Amniotic epithelial cell (primary cell): ENCODE measurements at regions not wholly inside any gene's neighbourhood (a gene's known extent, or its start where the extent isn't known, plus 50 kb on each side); places are given as distances from the start of the nearest gene placed in this dataset.

Experiments used
- DNase-seq: peaks from one replicate; pipeline ENCODE4 v3.0.0-alpha.2; 2010; ENCODE audit warnings: low read depth

GRCh38 chr3:159620281-159620680, 368.4 kb upstream of the IL12A start:
- no peak for DNase-seq

- DNase-seq: peak; percentile 80
These were observed 367.8 kb upstream of the IL12A start for GRCh38 chr3:159620873-159621272.

DNA sequence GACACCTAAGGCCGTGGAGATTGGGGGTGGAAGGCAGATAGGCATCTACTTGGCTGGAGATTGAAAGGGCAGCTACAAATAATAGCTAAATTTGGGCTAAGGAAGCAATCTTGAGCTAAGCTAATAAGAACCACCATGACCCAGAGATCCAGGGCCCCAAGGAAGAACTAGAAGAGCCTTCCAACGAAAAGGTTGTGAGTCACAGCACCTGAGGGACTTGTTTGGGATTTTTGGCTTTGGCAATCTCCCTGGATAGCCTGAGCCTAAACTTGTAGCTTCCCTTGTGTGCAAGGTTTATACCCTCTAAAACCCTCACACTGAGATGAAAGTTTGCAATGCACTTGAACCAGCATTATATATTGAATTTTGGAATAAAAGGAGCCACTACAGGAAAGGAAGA, 364.0 kb upstream of the IL12A start:
- no peak for DNase-seq

DNA sequence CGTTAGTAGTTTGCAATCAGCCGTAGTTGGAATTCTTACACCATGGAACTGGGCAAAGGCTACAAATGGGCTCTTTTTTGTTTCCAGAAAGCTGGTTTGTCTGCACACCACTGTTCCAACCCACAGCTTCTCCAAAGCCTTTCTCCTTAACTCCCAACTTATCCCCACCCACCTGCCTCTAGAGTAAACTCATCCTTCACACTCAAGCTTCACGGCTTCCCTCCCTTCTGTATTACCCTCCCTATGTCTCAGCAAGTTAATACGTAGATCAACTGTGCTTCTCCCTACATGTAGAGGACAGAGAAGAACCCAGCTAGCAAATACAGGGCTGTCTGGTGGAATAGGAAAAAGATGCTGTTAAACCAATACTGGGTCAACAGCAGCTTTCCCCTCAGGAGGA, 363.0 kb upstream of the IL12A start:
- DNase-seq: no peak

GRCh38 chr3:159626598-159626997, 362.0 kb upstream of the IL12A start:
- no peak for DNase-seq

- no peak for DNase-seq
These were observed 361.4 kb upstream of the IL12A start for GRCh38 chr3:159627229-159627628.

- DNase-seq: no peak
These were observed 361.0 kb upstream of the IL12A start for GRCh38 chr3:159627634-159628033.

- no peak for DNase-seq
These were observed 359.1 kb upstream of the IL12A start for GRCh38 chr3:159629329-159630084.

DNA sequence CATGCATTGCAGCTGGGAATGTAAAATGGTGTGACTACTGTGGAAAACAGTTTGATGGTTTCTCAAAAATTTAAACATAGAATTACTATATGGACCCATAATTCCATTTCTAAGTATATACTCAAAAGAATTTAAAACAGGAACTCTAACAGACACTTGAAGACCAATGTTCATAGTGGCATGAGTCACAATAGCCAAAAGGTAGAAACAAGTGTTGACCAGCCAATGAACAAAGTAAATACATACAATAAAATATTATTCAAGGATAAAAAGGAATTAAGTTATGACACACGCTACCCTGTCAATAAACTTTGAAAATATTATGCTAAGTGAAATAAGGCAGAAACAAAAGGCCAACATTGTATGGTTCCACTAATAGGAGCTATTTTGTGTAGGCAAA, 357.4 kb upstream of the IL12A start:
- no peak for DNase-seq

DNA sequence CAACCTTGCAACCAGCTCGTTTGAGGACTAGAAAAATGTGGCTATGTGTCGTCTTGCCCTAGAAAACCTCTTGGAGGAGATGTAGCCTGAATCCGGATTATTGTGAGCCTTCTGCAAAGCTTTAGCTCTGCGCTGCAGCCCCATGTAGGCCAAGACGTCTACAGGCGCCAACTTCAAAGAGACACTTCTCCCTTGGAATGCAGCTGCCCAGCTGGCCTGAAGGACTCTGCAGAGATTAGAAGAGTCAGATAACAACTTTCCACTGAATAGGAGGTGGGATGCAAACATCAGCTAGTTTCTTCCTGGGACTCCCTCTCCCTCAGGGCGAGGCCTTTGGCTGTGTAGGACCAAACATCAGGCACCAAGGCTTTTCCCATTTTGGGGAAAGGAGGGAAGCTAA, 356.5 kb upstream of the IL12A start:
- DNase-seq: no peak

- no peak for DNase-seq
These were observed 355.8 kb upstream of the IL12A start for GRCh38 chr3:159632851-159633250.

DNA sequence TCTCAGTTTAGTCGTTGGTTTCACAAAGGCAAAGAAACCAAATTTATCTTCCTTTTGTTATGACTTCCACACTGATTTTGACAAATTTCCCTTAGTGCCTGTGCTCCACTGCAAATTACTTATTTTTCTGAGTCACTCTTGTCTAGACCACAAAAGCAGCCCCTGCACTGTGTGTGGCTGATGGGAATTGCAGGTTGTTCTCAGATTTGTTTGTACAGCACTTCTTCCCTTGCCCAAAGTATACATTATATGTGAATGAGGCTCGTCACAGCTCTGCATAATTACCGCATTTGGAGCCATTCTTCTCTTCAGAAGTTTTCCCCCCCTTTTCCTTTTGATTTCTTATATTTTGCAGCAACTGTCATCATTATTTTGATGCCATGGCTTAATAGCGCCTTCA, 354.2 kb upstream of the IL12A start:
- DNase-seq: peak; percentile 73

DNA sequence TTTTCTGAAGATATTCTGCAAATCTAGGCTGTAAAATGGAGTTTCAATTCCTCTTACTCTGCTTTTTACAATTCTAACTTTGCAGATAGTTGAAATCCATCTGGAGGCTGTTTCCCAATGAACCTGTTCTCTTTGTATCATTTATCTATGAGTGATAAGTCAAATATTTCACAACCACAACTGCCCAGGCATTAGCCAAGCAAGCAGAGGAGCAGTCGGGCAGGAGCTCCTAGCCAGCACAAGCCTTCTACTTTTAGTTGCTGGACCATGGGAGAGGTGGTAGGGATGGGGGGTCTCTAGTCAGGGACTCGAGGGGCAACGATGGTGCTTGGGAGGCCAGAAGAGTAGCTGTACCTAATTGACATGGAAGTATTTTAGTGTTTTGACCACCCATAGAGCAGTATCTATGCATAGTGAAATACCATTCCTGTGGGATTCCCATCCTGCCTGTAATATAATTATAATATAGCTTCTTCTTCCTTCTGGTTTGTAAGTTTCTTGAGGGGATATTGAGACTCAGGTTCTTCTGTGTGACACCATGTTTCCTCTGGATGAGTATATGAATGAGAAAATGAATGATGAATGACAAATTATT, 353.5 kb upstream of the IL12A start:
- DNase-seq: peak; percentile 90

GRCh38 chr3:159637883-159638542, 350.6 kb upstream of the IL12A start:
- DNase-seq: peak; percentile 19

DNA sequence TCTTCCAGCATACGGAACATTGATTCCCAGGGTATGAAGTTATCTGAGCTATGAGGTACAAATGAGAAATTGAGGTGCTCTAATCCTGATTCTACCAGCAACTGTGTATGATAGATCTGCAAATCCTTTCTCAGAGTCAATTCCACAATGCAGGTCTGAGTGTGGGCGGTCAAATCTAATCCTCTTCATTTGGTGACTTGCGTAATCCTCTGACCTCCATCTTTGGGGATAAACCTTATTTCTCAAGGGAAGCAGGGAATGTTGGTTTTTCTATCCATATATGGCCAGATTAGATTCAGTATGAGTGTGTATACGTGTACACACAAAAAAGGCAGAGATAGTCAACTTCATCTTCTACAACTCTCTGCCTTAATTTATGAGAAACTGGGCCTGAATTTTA, 348.4 kb upstream of the IL12A start:
- peak; percentile 79 for DNase-seq

DNA sequence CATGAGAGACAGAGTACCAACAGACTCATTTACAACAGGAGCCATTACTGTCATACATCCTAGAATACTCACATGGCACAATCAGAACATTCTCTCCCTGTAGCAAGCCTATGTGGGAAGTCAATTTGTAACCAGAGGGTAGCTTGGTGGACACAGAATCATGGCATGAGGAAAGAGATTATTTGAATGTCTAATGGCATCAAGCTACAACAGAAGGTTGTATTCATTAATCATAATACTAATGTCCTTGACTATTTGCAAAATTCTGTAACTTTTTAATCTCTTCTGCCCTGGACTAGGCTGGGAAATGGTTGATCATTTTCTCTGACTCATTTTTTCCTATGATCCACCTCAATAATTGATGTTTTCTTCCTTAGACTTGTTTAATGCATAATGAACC, 345.2 kb upstream of the IL12A start:
- no peak for DNase-seq

GRCh38 chr3:159645874-159646273, 342.8 kb upstream of the IL12A start:
- DNase-seq: no peak

DNA sequence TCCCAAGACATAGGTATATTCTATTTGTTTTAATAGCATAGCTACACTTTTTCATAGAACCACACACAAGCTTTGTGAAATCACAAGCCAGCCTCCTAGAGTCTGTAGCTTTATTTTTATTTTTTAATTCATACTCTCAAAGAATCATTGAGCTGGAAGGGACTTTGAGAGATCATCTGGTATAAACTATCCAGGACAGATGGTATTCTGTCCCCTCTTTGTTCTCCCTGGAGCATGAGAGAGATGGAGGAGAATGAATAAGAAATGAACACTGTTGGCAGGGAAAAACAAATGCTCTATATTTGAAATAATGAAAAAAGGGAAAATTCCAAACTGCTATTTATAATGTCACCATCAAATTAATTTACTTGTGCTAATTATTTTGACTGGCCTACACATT, 338.7 kb upstream of the IL12A start:
- no peak for DNase-seq

DNA sequence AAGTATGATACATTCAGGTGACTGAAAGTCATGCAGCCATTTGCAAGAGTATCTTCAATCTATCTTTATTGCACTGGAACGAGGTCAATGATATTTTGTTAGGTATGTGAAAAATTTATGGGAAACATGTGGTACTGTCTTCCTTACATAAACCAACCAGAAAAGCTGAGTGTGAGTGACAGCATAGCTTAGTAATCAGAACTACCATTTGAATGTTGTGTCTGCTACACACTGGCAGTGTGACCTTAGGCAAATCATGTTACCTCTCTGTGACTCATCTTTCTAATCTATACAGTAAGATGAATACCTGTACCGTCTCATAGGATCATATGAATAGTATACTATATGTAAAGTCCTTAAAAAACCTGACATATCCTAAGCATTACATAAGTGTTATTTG, 337.9 kb upstream of the IL12A start:
- DNase-seq: no peak

DNA sequence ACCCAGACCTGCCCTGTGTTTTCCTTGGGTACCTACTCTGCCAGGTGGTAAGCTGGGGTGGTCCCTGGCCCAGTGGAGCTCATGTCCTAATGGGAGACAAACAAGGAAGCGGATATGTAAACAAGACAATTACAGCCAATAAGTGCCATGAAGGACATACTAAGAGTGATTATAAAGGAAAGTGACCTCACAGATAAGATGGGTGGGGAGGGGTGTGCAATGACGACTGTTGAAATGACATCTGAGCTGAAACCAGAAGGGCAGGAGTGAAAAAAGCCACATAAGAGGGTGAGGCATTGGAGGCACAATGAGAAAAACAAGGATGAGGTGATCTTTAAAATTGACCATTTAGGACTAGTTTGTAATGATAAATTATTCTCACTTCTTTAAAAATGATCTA, 336.2 kb upstream of the IL12A start:
- no peak for DNase-seq

- no peak for DNase-seq
These were observed 334.2 kb upstream of the IL12A start for GRCh38 chr3:159654183-159655134.

GRCh38 chr3:159655202-159655601, 333.4 kb upstream of the IL12A start:
- DNase-seq: no peak
